ENCODE measurements at regions not wholly inside any gene's neighbourhood (a gene's known extent, or its start where the extent isn't known, plus 50 kb on each side); places are given as distances from the start of the nearest gene placed in this dataset.

DNA sequence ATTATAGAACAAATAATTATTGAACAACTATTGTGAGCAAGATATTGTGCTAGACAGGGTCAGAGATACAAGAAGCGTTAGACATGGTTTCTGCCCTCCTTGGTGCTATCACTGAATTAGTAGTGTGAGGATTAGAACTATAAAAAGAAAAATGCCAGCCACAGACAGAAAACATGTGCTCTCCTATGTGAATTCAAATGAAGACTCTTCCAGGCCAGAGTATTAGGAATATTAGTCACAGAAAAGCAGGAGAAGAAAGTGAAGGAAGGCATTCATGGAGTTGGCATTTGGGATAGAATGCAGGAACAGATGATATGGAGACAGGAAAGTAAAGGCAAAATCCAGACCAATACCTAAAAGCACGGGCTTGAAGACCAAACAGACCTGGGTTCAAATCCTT is 179.6 kb upstream of the TENM3 start:
- DNase-seq (ENCODE audit: low read depth in 1 of 2, low spot score in 1 of 2), result no peak
- in situ Hi-C loops (cut with HindIII; ENCODE audit: low pct_unique_long_range_greater_than_20kb, low sequenced_read_pairs), result no loop called here
- TF ChIP-seq JUND (IDR thresholded peaks at IDR 0.05; ENCODE audit: low read depth), result no peak

DNA sequence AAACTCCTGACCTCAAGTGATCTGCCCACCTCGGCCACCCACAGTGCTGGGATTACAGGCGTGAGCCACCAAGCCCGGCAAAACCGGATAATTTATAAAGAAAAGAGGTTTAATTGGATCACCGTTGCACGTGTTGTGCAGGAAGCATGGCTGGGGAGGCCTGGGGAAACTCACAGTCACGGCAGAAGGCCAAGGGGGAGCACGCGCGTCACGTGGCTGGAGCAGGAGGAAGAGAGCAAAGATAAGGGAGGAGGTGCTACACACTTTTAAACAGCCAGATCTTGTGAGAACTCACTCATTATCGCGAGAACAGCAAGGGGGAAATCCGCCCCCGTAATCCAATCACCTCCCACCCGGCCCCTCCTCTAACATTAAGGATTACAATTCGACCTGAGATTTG is 177.9 kb upstream of the TENM3 start:
- DNase-seq (ENCODE audit: low read depth in 1 of 2, low spot score in 1 of 2), result no peak
- in situ Hi-C loops (cut with HindIII; ENCODE audit: low pct_unique_long_range_greater_than_20kb, low sequenced_read_pairs), result no loop called here
- no peak for TF ChIP-seq JUND (IDR thresholded peaks at IDR 0.05; ENCODE audit: low read depth)

DNA sequence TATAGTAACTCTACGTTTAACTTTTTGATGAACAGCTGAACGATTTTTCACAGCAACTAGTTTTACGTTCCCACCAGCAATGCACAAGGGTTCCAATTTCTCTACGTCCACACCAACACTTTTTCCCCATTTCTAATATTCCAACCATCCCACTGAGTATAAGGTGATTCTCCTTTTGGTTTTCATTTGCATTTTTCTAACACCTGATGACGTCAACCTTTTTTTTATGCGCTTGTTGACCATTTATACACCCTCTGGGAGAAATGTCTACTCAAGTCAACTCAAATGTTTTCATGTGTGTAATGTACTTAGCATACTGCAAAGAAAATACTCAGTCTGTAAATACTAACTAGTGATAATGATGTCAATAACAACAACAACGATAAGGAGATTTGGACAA is 177.2 kb upstream of the TENM3 start:
- in situ Hi-C loops (cut with HindIII; ENCODE audit: low pct_unique_long_range_greater_than_20kb, low sequenced_read_pairs), result no loop called here

DNA sequence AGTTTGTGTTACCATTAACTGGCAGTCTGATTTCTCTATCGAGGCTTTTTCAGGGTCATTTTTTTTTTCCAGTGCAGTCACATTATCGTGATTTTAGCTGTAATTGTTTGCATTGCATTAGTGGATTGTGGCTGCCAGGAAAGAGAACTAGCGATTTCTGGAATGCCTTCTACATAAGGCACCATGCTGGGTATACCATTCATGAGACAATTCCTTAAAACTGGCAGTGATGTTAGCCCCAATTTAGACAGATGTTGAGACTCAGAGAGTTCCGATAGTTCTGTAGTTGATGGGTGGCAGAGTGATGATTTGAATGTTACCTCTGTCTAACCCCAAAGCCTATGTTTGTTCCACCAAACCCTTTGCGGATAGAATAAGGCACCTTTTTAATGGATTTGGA is 175.4 kb upstream of the TENM3 start:
- in situ Hi-C loops (cut with HindIII; ENCODE audit: low pct_unique_long_range_greater_than_20kb, low sequenced_read_pairs), result no loop called here
- TF ChIP-seq JUND (IDR thresholded peaks at IDR 0.05; ENCODE audit: low read depth), result no peak
- DNase-seq (ENCODE audit: low read depth in 1 of 2, low spot score in 1 of 2), result no peak

More for the DNA sequence above, 177.2 kb upstream of the TENM3 start:
- no peak for TF ChIP-seq JUND (IDR thresholded peaks at IDR 0.05; ENCODE audit: low read depth)
- no peak for DNase-seq (ENCODE audit: low read depth in 1 of 2, low spot score in 1 of 2)

DNA sequence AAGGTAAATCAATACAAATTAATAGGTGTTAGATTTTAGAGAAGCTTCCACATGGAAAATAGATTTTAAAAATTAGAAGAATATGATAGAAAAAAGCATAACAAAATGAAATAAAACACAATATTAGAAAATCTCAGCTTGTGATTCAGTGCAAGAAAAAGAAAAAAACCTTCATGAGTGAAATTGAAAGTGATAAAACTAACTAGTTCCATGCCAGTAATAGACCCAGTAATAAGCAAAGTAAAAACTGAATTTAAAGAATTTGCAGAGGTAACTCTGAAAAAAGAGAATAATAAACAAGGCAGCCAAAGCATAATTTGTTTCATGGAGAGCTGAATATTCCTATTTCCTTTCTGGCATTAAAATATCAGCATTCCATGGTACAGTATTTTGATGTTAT is 174.3 kb upstream of the TENM3 start:
- no peak for TF ChIP-seq JUND (IDR thresholded peaks at IDR 0.05; ENCODE audit: low read depth)
- DNase-seq (ENCODE audit: low read depth in 1 of 2, low spot score in 1 of 2), result no peak

DNA sequence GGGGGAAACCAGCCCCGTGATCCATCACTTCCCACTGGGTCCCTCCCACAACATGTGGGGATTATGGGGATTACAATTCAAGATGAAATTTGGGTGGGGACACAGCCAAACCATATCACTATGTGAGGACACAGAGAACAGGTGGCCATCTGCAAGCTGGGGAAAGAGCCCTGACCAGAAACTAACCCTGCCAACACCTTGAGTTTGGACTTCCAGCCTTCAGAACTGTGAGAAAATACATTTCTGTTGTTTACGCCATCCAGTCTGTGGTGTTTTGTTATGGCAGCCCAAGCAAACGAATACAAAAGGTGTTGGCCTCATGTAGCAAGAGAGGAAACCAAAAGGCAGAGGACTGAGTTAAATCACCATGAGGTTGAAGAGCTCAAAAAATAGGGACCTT is 169.9 kb upstream of the TENM3 start:
- in situ Hi-C loops (cut with HindIII; ENCODE audit: low pct_unique_long_range_greater_than_20kb, low sequenced_read_pairs), result no loop called here
- no peak for TF ChIP-seq JUND (IDR thresholded peaks at IDR 0.05; ENCODE audit: low read depth)
- no peak for DNase-seq (ENCODE audit: low read depth in 1 of 2, low spot score in 1 of 2)

More for the DNA sequence above, 174.3 kb upstream of the TENM3 start:
- in situ Hi-C loops (cut with HindIII; ENCODE audit: low pct_unique_long_range_greater_than_20kb, low sequenced_read_pairs), result no loop called here

DNA sequence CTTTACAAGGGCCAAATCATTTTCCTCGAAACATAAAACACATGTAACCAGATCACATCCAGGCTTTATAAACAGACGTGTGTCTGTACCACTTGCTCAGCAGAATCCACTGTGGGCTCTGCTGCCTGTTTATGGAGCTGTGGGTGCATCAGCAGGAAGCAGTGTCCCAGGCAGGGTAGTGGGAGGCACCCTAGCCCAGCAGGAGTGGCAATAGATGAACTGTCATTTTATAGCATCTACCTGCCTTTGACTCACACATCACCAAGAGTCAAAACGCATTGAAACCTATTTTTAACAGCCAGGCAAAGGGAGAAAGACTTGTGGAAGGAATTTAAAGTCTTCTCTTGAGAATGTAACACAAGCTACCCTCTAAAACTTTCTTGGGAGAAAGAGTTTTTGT is 169.1 kb upstream of the TENM3 start:
- DNase-seq (ENCODE audit: low read depth in 1 of 2, low spot score in 1 of 2), result no peak
- no peak for TF ChIP-seq JUND (IDR thresholded peaks at IDR 0.05; ENCODE audit: low read depth)
- in situ Hi-C loops (cut with HindIII; ENCODE audit: low pct_unique_long_range_greater_than_20kb, low sequenced_read_pairs), result no loop called here

DNA sequence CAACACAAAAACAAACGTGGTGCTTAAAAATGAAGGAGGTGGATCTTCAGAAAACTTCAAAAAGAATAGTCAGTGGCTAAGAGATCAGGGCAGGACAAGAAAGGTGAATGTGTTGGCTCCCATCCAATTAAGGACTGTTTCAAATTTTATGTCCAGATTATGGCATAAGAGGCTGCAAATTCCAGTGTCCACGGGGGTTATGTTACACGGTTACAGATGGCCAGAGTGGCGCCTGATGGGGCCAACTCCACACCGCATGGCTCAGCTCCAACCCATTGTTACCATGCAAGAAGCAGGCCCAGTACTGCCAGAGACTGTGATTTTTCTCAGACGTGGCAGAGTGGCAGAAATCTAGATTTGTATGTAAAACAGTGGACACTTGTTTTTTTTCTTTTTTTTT is 168.4 kb upstream of the TENM3 start:
- in situ Hi-C loops (cut with HindIII; ENCODE audit: low pct_unique_long_range_greater_than_20kb, low sequenced_read_pairs), result no loop called here

DNA sequence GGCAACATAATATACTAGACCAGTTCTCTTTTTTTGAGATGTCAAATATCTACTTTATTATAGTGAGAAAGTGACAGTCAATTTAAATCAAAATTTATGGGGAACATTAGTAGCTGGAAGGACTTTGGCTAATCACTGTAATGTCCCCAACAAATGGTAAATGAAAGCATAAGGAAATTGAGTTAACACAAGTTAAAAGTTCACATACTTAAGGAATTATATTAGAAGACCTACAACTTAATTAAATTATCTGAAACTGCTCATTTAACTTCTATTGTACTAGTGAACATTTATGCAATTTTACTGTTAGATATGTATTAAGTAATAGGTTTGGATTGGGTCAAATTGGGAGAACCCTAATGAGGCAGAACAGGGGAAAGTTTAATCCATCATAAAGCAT is 160.3 kb upstream of the TENM3 start:
- TF ChIP-seq JUND (IDR thresholded peaks at IDR 0.05; ENCODE audit: low read depth), result no peak
- DNase-seq (ENCODE audit: low read depth in 1 of 2, low spot score in 1 of 2), result no peak
- in situ Hi-C loops (cut with HindIII; ENCODE audit: low pct_unique_long_range_greater_than_20kb, low sequenced_read_pairs), result no loop called here

More for the DNA sequence above, 168.4 kb upstream of the TENM3 start:
- TF ChIP-seq JUND (IDR thresholded peaks at IDR 0.05; ENCODE audit: low read depth), result no peak
- no peak for DNase-seq (ENCODE audit: low read depth in 1 of 2, low spot score in 1 of 2)

DNA sequence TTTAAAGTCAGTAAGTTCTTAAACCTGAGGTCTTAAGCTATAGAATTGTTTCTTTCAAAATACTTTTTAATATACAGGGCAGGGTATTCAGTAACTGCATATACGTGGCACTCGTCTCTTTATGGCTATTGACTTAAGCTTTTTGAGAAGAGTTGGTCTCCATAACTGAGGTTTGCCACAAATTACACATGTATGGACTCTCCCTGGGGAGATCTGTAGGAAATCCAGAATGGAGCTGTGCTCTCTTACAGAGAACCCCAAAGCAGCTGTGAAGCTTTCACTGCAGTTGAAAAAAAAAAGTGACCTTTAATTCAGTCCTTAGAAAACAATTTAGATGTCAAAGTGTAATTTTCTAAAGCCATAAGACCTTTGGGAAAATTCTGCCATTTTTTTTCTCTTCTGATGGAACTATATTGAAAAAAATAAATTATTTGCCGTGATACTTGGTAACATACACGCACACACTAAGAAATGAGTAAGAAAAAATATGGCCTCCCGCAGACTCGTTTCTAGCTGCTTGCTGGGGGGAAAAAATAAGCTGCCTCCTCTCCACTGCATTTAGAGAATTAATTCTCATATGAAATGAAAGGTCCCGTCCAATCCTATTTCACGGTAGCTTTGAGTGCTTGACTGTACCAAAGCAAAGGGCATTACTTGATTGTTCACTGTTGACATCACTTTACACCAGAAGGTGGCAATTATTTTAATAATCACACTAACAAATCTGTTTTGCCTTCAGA is 159.4 kb upstream of the TENM3 start:
- TF ChIP-seq JUND (IDR thresholded peaks at IDR 0.05; ENCODE audit: low read depth), result no peak
- DNase-seq (ENCODE audit: low read depth in 1 of 2, low spot score in 1 of 2), result no peak
- in situ Hi-C loops (cut with HindIII; ENCODE audit: low pct_unique_long_range_greater_than_20kb, low sequenced_read_pairs), result no loop called here

DNA sequence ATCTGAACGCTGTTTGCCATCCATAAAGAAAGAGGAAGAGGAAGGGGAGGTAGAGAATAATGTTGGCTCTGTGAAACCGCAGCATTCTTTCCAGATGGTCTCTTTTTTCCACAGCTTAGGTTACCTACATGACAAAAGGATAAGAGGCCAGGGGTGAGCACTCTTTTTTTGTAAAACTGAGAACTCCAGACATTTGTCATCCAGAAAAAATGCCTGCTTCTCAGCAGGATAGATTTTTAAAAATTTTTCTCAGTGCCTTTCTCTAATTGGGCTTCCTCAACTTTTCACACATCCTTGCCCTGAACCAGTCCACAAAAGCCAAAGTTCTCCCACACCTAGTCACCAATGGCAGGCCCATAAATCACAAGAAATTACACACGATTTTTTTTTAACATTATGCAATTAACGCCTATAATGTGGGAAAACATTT is 158.1 kb upstream of the TENM3 start:
- in situ Hi-C loops (cut with HindIII; ENCODE audit: low pct_unique_long_range_greater_than_20kb, low sequenced_read_pairs), result no loop called here
- DNase-seq (ENCODE audit: low read depth in 1 of 2, low spot score in 1 of 2), result no peak
- TF ChIP-seq JUND (IDR thresholded peaks at IDR 0.05; ENCODE audit: low read depth), result no peak

DNA sequence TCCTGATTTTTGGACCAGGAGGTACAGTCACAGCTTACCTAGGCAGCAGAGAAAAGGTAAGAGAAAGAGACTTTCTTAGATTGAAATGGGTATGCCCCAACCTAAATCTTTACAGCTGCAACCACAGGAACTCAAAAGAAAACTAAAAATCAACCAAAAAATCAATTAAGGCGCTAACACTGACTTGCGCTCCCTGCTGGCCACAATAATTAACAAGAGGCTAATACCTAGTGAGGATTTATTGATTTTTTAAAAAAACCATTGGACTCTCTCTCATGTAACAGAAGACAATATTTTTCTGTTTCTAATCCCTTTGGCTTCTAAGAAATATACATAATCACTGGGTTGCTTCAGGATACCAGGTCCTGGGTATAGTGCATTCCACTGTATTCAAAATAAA is 153.9 kb upstream of the TENM3 start:
- in situ Hi-C loops (cut with HindIII; ENCODE audit: low pct_unique_long_range_greater_than_20kb, low sequenced_read_pairs), result no loop called here
- TF ChIP-seq JUND (IDR thresholded peaks at IDR 0.05; ENCODE audit: low read depth), result no peak
- no peak for DNase-seq (ENCODE audit: low read depth in 1 of 2, low spot score in 1 of 2)

DNA sequence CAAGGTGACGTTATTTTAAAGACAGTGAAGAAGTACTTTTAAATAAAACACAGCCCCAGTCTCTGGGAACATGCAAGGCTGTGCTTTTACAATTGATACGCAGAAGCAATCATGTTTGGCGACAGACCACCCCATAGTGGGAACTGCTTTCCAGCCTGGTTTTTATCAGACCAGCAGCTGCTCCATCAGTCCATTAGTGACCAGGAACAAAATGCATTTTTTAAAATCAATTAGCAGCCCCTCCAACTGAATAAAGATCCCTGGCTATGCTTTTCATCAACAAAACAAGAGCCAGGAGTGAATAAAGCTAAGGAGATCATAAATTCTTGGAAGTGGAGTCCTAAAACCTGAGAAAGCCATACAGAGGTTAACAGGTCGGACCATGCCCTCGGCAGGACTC is 153.0 kb upstream of the TENM3 start:
- in situ Hi-C loops (cut with HindIII; ENCODE audit: low pct_unique_long_range_greater_than_20kb, low sequenced_read_pairs), result no loop called here
- DNase-seq (ENCODE audit: low read depth in 1 of 2, low spot score in 1 of 2), result no peak
- no peak for TF ChIP-seq JUND (IDR thresholded peaks at IDR 0.05; ENCODE audit: low read depth)

DNA sequence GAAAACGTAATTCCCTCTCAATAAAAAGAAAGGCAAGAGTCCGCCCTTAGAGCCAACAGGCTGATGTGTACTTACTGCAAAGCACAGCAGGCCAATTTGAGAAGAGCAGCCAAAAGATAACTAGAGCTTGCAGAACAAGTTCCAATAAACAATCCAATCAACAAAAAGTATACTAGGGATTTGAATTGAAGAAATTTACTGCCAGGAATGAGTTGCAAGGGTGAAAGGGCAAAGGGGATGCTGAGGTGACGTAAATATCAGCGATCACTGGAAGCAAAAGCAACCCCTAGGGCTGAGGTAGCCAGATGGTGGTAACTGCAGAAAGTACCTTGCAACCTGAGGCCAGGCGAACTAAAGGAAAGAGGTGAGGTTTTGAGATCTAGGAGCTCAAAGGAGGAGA is 152.1 kb upstream of the TENM3 start:
- in situ Hi-C loops (cut with HindIII; ENCODE audit: low pct_unique_long_range_greater_than_20kb, low sequenced_read_pairs), result no loop called here
- TF ChIP-seq JUND (IDR thresholded peaks at IDR 0.05; ENCODE audit: low read depth), result no peak
- no peak for DNase-seq (ENCODE audit: low read depth in 1 of 2, low spot score in 1 of 2)
